DMS53 treated with DMSO at 0.1 percent for 48 hours (cell line): ENCODE measurements at regions not wholly inside any gene's neighbourhood (a gene's known extent, or its start where the extent isn't known, plus 50 kb on each side); places are given as distances from the start of the nearest gene placed in this dataset.

Experiments
- DNase-seq: peaks from one replicate; lab custom pipeline; 2025; ENCODE audit not compliant: unreplicated experiment; lab: John Stamatoyannopoulos, UW

GRCh38 chr7:17230099-17230807 lies 68.2 kb upstream of the AHR start:
- no peak for DNase-seq

GRCh38 chr7:17233603-17234002 lies 64.8 kb upstream of the AHR start:
- no peak for DNase-seq

GRCh38 chr7:17234030-17234397 lies 64.4 kb upstream of the AHR start:
- peak; percentile 43 for DNase-seq

GRCh38 chr7:17234398-17235031 lies 63.9 kb upstream of the AHR start:
- peak; percentile 87 for DNase-seq

- DNase-seq = no peak
Observed at GRCh38 chr7:17236171-17236570, 62.3 kb upstream of the AHR start.

- no peak for DNase-seq
Observed at GRCh38 chr7:17236603-17237002, 61.8 kb upstream of the AHR start.

GRCh38 chr7:17239046-17239445 lies 59.4 kb upstream of the AHR start:
- DNase-seq = no peak

- no peak for DNase-seq
Observed at GRCh38 chr7:17239683-17240521, 58.5 kb upstream of the AHR start.

- no peak for DNase-seq
Observed at GRCh38 chr7:17242504-17242903, 55.9 kb upstream of the AHR start.

GRCh38 chr7:17244786-17245185 lies 53.7 kb upstream of the AHR start:
- no peak for DNase-seq

- no peak for DNase-seq
Observed at GRCh38 chr7:17247357-17247756, 51.1 kb upstream of the AHR start.

- DNase-seq = no peak
Observed at GRCh38 chr7:17248527-17248926, 49.9 kb upstream of the AHR start.
